GM12874 (cell line): ENCODE measurements at regions not wholly inside any gene's neighbourhood (a gene's known extent, or its start where the extent isn't known, plus 50 kb on each side); places are given as distances from the start of the nearest gene placed in this dataset.

Experiments
- TF ChIP-seq, protein P1 (sequence below): IDR thresholded peaks from 2 replicates; pipeline ENCODE4 v1.5.1; 2011; ENCODE audit warnings: low read depth, mild to moderate bottlenecking, control low read depth, low read length, moderate library complexity; ENCODE audit not compliant: insufficient read depth

DNA sequence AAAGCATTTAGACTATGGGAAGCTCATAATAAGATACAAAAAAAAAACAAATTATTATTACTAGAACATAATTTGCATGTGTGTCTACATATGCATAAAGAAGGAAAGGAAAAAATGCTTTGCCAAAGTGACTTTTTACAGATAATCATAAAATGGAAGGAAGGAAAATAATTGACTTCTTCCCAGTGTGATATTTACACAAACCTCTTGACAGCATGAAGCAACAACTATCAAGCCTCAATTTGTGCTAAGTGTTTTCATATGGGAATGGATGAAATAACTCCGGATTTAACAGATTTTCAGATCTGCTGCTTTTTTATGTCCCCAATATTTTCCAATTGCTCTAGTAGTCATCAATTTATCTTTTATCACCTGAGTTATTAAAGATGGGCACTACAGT, 275.9 kb upstream of the REG3G start:
- TF ChIP-seq, protein P1, sequence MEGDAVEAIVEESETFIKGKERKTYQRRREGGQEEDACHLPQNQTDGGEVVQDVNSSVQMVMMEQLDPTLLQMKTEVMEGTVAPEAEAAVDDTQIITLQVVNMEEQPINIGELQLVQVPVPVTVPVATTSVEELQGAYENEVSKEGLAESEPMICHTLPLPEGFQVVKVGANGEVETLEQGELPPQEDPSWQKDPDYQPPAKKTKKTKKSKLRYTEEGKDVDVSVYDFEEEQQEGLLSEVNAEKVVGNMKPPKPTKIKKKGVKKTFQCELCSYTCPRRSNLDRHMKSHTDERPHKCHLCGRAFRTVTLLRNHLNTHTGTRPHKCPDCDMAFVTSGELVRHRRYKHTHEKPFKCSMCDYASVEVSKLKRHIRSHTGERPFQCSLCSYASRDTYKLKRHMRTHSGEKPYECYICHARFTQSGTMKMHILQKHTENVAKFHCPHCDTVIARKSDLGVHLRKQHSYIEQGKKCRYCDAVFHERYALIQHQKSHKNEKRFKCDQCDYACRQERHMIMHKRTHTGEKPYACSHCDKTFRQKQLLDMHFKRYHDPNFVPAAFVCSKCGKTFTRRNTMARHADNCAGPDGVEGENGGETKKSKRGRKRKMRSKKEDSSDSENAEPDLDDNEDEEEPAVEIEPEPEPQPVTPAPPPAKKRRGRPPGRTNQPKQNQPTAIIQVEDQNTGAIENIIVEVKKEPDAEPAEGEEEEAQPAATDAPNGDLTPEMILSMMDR: no peak

DNA sequence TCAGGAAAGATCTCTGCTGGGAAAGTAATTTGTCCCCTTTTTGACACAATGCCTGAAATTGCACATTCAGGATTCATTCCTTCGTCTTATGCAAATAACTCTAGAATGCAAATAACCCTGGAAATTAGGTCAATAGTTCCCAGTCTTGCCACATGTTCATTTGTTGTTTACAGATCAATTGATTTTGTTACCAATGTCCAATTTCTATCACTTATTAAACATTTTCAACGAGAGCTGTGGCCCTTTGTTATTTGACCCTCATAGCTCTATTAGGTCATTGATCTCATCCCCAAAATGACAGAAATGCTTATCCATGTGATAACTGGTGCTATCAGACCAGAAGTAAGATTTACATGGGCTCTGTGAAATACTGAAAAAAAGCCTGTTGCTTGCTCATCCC, 275.3 kb upstream of the REG3G start:
- TF ChIP-seq, protein P1: no peak

DNA sequence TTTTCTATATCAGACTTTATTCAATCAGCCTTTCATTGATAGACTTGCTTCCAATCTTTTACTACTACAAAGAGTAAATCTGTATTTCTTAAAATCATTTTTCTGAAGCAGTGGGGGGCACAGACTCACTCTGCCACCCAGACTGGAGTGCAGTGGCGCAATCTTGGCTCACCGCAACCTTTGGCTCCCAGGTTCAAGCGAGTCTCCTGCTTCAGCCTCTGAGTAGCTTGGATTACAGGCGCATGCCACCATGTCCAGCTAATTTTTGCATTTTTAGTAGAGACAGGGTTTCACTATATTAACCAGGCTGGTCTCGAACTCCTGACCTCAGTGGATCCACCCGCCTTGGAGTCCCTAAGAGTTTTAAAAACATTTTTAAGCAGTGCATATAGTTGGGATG, 270.6 kb upstream of the REG3G start:
- TF ChIP-seq, protein P1: no peak

- TF ChIP-seq, protein P1: no peak
Observed at GRCh38 chr2:78757191-78757590, 268.3 kb upstream of the REG3G start.

DNA sequence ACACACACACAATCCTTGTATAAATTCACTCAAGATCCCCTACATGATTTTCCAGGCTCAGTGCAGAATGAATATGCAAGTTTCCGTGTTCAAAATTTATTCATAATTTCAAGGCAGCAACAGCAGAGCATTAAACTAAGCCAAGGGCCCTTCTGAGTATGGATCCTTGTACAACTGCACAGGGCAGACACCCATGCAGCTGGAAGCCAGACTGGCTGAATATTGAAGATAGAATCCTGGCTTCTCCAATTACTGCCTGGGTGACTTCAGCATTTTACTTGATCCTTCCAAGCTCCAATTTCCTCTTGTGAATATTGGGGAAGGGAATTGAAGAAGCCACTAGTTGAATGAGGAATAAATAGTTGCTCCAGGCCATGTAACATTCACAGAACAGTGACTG, 267.9 kb upstream of the REG3G start:
- TF ChIP-seq, protein P1: no peak

DNA sequence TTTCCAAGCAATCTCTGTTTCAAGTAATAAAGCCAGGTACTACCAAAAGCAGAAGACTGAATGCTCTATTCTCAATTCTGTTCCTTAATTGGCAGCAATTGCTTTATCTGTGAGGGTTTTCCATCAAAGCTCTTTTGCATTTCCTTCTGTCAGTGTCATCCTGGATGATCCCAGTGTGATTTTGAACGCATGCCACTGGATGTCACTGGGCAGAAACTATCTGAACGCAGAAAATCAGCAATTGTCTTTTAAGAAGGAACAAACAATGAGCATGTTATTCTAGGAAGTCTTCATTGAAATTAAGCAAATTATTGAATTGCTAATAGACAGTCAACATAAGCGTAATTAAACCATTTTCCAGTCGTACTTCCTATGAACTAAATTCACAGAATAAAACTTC, 259.0 kb upstream of the REG3G start:
- TF ChIP-seq, protein P1: no peak

DNA sequence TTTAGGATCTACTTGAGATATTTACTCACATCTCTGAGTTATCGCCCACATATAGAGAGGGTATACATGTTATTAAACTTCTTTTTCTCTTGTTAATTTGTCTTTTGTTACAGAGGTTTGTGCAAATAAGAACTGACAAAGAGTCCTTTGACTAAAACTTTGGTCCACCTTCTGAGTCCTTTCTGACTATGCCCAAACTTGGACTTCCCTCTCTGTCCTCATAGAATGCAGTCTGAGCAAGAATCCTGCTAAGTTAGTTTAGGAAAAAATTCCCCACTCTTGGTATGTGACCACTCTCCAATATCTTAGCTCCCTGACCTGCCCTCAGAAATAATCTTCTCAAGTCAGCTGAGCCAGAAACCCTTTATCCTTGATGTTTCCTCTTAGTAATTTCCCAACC, 257.5 kb upstream of the REG3G start:
- TF ChIP-seq, protein P1: no peak

DNA sequence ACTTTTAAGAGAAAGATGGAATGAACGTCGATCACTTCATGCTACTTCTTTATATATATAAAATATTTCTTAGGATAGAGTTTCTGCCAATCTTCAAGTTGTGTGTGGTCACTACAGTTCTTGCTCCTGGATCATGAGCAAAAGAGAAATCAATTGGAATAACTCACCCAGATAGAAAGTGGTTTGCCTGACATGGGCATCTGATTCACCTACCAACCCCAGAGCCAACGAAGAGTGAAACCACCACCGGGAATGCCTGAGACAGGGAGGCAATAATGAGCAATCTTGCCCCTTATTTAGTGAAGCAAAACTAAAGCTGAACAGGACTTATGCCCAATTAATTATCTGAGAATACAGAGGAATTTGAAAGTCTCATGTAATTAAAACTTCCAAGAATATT, 250.2 kb upstream of the REG3G start:
- TF ChIP-seq, protein P1: no peak
